SKM-1 treated with dmso at 0.1 percent for 144 hours (cell line): ENCODE measurements at regions not wholly inside any gene's neighbourhood (a gene's known extent, or its start where the extent isn't known, plus 50 kb on each side); places are given as distances from the start of the nearest gene placed in this dataset.
"Not testable (repeated sequence)": the region's sequence is repeated elsewhere in the genome, so short reads cannot be mapped to it uniquely, and the experiment has no call there.

Source experiments
- DNase-seq: peaks from one replicate; lab custom pipeline; 2025; ENCODE audit not compliant: unreplicated experiment; lab: John Stamatoyannopoulos, UW

DNA sequence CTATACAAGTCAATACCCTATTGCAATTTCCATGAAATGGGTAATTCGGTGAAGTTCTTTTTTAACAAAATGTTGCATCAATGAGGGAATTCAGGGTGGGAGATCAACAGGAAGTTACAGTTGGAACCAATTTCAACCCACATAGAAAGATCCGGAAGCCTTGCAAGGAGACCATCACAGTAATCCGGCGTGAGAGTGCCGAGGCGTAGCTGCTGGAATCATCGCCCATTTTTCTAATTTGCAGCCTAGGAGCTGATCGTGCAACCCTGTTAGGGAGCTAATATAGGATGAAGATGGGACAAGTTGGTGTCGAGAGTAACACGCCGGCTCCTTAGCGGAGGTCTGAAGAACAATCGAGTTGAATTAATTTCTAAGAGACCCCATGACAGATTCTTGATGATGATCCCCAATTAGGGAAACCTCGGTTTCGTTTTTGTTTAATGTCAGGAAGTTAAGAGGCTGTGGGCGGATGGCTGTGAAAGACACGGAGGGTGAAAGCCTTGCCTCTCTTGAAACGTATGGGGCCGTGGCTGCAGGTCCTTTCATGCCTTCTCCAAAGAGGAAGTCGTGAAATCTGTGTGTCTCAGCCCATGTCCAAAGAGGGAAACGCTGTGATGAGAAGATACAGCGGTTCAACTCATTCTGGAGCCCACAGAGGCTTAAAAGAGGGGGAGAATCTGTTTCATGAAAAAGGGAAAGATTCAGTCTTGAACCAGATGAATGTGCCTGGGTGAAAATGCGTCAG, 51.2 kb upstream of the CARD11 start:
- no peak for DNase-seq

DNA sequence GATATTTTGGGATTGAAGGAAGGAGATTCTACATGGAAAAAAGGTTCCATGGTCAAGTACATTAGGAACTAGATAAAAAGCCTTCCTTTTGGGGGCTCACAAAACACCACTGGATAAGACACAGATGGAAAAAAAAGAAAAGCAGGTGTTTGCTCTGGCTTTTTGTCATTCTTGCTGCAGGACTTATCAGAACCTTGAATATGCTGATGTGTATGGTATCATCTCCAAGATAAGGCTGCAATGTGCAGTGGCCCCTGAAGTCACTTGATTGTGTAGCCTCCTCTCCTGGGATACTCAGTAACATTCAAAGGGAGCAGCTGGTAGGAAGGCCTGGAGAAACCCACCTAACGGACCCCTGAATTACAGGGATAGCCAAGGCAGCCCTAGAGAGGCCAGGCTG, 54.1 kb upstream of the CARD11 start:
- no peak for DNase-seq

DNA sequence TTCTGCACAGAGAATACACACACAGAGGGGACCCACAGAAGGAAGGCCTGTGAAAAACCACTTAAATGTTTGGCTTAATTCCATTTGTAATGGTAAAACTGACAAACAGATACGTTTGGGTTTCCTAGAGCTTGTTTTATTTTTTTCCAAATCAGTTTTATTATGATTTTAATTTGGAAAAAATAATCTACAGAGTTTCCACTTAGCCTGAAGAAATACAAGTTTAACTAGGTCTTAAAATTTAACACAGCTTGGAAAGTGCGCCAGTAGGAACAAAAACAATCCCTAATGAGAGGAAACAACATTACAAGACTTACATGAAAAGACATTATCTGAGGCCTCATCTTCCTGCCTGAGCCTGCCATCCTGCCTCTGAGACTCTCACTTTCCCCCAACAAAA, 58.5 kb upstream of the CARD11 start:
- no peak for DNase-seq

DNA sequence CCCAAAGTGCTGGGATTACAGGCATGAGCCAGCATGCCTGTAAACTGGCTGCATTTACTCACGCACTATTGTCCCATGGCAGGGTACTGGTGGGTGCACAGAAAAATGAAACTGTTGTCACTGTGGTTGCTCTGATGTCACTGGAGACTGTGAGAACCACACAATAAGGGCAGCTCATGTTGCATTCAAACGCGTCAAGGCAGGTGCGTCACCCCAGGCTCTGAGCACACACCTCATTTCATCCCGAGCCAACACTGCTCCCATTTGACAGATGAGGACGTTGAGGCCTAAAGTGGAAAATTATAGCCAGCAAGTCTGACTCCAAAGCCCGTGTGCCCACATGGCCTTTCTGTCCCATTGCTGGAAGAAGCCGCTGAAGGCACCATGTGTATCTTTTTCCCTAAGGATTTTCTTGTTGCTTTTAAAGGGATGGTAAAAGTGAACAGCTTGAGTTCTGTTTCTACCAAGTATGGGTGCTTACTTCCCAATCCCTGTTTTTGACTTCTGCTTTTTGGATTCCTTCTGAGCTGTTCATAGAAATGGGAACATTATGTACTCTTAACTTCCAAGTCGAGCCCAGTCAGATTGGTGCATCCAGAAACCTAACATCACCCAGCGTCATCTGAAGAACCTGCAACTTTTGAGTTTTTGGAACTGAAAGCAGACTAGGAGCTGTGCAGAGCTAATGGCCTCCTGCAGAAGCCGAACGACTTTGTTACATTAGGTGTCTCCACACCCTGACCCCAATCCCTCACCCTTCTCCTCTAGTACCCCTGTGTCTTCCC, 60.1 kb upstream of the CARD11 start:
- no peak for DNase-seq

DNA sequence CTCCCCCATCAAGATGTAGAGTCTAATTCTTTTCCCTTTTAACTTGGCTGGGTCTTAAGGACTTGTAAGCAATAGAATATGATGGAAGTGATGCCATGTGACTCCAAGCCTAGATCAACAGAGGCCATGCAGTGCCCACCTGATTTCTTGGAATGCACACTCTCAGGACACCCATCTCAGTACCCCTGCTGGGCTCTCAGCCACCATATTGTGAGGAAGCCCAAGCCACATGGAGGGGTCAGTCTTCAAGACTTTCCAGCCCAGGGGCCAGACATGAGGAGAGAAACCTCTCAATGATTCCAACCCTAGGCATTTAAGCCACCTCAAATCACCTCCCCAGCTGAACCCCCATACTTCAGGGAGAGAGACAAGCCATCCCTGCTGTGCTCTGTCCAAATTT, 62.2 kb upstream of the CARD11 start:
- DNase-seq: no peak

DNA sequence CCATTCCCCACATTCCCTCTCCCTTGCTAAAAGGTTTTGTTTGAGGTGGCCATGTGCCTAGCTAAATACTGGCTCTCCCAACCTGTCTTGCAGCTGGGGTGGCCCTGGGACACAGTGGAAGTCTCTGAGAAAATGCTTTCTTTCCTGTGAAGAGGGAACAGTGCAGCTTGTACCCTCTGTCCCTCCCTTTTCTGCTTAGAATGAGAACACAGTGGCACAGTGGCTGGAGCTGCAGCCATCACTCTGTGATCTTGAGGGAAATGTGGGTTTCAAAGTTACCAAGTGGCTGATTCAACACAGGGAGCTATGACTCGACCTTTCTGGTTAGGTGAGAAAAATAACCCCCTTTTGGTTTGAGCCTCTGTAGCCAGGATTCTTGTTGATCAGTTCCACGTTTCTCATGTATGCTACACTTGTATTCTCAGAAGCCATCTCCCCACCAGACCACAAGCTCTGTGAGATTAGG, 62.7 kb upstream of the CARD11 start:
- DNase-seq: no peak

DNA sequence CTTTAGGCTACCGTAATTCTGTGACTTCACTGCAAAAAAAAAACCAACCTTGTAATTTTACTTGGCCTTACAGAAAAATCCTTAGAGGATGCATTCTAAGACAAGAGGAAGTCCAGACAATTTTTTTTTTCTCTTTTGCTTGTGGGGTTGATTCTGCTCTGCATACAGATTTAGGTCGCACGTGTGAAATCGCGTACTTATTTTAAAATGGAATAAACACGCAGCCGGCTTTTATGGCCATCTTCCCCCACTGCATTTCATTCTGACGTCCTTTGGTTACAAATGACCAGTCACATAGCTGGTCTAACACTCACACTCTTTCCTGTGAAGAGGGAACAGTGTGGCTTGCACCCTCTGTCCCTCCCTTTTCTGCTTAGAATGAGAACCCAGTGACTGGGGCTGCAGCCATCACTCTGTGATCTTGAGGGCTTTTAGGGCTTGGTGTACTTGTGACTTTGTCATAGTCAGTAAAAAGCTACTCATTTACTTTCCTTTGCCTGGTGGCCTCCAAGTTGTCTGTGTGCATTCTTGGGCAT, 63.6 kb upstream of the CARD11 start:
- no peak for DNase-seq

DNA sequence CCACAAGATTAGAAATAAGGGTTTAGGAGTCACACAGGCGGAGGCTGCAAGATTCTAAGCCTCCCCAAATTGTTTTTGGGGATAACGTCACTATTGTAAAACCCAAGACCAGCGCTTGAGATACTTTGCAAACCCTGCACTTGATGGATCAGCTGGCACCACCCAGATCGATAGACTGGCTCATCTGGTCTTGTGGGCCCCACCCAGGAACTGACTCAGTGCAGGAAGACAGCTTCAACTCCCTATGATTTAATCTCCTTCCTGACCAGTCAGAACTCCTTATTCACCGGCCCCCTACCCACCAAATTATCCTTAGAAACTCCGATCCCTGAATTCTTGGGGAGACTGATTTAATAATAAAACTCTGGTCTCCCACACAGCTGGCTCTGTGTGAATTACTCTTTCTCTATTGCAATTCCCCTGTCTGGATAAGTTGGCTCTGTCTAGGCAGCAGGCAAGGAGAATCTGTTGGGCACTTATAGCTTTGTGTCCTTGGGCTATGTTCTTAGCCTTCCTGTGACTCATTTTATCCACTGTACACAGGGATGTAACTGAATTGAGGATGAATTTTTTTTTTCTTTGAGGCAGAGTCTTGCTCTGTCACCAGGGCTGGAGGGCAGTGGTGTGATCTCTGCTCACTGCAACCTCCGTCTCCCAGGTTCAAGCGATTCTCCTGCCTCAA, 64.4 kb upstream of the CARD11 start:
- no peak for DNase-seq

DNA sequence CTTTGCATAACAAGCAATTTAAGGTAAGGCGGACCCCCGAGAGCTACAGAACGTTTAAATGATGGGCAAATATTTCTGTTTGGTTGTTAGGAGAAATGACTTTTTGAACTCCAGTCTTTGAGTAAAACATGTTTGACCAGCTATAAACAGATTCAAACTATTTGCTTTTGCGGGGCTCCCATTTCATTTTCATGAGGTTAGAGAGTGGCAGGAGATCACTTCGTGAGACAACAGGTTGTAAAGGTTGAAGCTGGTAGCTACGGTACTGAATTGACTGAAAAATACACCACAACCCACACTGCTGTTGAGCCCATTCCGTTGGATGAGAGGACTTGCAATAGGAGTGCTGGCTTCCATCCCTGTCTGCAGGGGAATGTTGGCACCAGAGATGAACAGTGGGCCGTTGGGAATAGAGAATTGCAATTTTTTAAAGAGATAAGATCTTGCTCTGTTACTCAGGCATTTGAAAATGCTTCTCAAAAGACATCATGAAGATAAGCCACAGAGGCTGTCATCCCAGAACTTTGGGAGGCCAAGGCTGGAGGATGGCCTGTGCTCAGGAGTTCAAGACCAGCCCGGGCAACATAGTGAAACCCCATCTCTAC, 65.7 kb upstream of the CARD11 start:
- no peak for DNase-seq

DNA sequence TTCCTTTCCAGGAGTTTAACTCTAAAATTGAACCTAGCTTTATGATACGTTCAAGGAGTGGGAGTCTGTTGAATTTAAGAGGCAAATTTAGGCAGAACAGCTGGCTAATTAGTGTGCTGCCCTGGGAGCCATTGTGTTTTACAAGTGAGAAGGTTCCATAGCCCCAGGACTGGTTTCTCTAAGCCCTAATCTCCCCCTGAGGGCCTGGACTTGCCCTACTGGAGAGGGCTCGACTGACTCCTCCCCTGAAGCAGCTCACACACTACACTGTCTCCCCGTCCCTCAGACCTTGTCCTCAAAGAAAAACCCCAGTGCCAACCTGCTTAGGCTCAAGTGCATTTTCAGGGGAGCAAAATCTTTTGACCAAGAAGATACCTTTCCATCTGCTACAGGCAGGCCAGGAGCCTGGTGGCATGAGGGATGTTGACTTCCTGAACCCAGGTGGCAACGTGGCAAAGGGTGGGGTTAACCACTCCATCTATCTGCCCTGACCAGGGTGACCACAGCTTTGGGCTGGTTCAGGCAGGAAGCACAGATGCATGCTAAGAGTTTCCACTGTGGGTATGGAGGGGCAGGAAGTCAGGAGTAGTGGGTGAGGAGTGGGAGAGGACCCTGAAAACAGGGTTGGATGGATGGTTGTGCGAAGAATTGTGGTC, 68.9 kb upstream of the CARD11 start:
- no peak for DNase-seq

DNA sequence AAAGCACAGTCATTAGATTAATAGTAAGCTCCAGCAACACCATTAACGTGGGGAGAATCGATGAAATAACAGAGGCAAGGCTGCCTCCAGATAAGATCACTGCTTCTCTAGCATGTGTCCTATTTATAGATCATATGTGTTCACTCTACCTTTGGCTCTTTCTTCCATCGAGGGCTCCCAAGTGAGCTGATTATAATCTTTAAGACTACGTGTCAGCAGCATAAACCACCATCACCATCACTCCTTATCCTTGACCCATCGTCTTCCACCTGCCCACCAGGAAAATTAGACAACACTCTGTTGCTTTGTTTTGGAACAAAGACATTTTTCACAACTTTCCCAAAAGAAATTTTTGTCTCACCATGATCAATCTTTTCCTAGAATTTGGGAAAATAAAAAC, 71.2 kb upstream of the CARD11 start:
- no peak for DNase-seq

DNA sequence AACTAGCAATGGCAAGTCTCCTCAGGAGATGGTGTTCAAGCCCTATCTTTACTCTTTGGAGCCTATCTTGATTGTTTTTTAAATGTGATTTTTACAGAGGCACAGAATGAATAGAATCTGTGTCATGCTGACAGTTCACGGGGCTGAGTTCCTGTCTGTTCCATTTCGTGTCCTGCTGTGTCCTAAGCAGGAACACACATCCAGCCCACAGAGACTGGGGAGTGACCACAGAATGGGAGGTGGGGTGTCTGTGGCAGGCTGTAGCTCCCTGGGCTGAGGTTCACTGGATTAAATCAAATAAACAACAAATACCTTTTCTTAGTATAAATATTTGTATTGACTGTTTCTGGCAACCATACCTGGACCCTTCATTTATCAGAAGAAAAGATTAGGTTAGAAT, 73.4 kb upstream of the CARD11 start:
- no peak for DNase-seq

DNA sequence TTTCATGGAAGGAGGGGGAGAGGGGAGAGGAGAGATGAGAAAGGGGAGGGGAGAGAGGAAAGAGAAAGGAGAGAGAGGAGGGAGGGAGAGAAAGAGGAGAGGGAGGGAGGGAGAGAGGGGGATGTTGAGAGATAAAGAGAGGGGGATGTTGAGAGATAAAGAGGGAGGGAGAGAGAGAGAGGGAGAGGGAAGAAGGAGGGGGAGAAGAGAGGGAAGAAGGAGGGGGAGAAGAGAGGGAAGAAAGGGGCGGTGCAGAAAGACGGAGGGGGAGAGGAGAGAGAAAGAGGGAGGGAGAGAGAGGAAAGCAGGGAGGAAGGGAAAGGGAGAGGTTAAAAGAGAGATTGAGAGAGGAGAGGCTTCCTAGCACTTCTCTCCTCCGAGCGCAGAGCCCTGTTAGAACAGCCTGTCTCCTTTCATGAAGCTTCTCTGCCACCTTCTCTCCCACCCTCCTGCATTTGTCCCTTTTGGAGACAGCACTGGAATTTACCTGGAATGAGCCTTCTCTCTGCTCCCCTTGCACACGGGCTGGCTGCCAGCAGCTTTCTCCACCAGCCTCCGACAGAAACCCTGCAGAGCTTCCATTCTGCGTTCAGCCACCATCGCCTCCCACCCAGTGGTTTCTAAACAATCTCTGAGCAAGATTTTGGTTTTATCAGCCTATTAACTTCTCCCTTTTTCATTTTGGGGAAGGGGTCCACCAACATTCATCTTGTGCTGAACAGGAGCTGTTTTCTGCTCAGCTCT, 74.0 kb upstream of the CARD11 start:
- no peak for DNase-seq

DNA sequence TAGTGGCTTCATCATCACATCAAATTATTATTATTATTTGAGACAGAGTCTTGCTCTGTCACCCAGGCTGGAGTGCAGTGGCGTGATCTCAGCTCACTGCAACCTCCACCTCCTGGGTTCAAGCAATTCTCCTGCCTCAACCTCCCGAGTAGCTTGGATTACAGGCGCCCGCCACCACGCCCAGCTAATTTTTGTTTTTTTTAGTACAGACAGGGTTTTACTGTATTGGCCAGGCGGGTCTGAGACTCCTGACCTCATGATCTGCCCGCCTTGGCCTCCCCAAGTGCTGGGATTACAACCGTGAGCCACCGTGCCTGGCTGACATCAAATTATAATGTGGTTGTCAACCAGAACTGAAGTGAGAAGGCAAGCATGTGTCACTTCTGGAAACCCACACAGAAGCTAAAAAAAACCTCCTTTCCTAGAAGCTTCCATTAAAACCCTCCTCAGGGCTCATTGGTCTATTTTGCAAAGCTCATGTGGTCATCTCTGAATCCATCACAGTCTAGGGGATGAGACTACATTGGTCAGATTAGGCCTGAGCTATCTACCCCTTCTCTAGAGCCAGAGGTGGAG, 75.8 kb upstream of the CARD11 start:
- not testable (repeated sequence) for DNase-seq

DNA sequence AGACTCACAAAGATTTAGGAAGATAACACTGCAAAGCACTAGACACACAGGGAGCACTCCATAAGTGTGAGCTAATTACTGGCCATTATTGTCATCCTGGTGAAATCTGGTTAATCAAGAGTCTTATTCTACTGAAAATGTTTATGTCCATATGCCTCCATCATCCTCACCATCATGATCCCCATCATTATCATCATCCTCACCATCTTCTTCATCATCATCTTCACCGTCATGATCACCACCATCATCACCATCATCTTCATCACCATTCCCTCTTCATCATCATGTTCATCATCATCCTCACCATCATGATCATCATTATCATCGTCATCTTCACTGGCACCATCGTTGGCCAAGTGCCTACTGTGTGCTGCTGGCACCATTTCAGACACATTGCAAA, 76.3 kb upstream of the CARD11 start:
- DNase-seq: no peak

DNA sequence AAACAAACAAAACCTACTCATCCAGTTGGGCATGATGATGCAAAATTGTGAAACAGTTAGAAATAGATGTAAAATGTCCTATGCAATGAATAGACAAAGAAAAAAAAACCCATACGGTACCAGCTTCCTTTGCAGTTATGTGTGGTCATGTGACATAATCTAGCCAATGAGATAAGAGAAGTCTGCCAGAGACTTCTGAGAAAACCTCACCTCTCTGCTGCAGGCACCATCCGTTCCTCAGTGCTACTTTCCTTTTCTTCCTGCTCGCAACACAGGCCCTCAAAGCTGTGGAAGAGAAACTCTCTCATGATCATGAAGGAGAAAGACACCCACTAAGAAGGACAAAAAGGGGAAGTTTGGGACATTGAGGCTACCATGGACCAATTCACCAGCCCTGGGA, 76.8 kb upstream of the CARD11 start:
- DNase-seq: no peak

DNA sequence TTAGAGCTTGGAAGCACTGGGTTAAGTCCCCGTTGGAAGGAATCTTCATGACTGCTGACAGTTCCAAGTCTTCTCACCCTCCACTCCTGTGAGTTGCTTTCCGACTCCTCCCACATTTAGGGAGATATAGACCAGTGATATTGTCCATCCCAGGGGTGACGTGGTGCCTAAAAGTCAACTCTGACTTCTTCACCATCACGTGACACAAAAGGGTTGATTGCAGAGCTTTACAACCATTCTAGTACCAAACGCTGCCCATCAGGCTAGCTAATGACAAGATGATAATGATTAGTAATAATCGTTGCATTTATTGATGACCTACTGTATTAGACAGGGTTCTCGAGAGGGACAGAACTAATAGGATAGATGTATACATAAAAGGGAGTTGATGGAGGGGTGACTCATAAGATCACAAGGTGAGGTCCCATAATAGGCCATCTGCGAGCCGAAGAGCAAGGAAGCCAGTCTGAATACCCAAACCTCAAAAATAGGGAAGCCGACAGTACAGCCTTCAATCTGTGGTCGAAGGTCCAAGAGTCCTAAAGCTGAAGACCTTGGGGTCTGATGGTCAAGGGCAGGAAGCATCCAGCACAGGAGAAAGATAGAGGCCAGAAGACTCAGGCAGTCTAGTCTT, 85.3 kb upstream of the CARD11 start:
- DNase-seq: no peak

DNA sequence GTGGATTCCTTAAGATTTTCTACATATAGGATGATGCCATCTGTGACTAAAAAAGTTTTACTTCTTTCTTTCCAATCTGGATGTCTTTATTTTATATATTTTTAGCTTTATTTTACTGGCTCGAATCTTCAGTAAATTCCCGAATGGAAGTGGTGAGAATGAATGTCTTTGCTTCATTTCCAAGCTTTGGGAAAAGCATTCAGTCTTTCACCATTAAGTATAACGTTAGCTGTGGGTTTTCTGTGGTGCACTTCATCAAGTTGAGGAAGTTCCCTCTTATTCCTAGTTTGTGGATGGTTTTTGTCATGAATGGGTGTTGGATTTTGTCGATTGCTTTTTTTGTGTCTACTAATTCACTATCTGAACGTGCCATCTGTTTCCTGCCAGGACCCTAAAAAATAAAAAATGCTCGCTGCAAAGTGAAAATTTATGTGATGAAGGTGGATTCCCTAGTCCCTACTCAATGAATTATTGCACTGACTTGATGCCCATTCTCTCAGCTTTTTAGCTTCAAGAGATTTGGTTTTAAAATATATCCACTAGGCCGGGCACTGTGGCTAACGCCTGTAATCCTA, 90.2 kb upstream of the CARD11 start:
- DNase-seq: no peak

DNA sequence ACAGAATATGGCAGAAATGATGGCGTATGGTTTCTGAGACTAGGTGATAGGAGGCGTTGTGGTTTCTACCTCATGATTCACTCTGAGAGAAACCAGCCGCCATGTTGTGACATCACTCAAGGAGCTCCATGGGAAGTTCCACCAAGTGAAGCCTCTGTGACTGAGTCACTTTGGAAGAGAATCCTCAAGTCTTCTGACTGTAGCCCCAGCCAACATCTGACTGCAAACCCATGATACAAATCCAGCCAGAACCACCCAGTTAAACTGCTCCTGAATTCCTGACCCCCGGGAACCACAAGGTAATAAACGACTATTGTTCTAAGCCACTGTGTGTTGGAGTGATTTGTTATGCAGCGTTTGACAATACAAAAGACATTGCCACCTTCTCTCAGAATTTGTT, 91.1 kb upstream of the CARD11 start:
- no peak for DNase-seq
